Muscle layer of colon (tissue), 2 donors: ENCODE measurements at regions not wholly inside any gene's neighbourhood (a gene's known extent, or its start where the extent isn't known, plus 50 kb on each side); places are given as distances from the start of the nearest gene placed in this dataset.

ENCODE experiments used
- H3K27ac ChIP-seq: one replicate; pipeline ENCODE4 v1.7.0; 2013; ENCODE audit warnings: low read depth, mild to moderate bottlenecking, low read length, moderate library complexity
- H3K27me3 ChIP-seq, 2 donors: one replicate each; pipeline ENCODE4 v1.7.0; 2013; ENCODE audit warnings: low read length in 2 of 2, mild to moderate bottlenecking in 2 of 2; ENCODE audit not compliant: insufficient read depth in 2 of 2, control insufficient read depth in 1 of 2
- H3K36me3 ChIP-seq: one replicate; pipeline ENCODE4 v1.7.0; 2013; ENCODE audit warnings: mild to moderate bottlenecking, low read length; ENCODE audit not compliant: insufficient read depth
- H3K4me1 ChIP-seq: one replicate; pipeline ENCODE4 v1.7.0; 2013; ENCODE audit warnings: mild to moderate bottlenecking, low read length; ENCODE audit not compliant: insufficient read depth
- H3K4me3 ChIP-seq, 2 donors: one replicate each; pipeline ENCODE4 v1.7.0; 2013; ENCODE audit warnings: low read length in 2 of 2, low read depth in 1 of 2, mild to moderate bottlenecking in 1 of 2, moderate library complexity in 1 of 2
- H3K9ac ChIP-seq: one replicate; pipeline ENCODE4 v1.7.0; 2013; ENCODE audit warnings: low read length
- H3K9me3 ChIP-seq: one replicate; pipeline ENCODE4 v1.7.0; 2013; ENCODE audit warnings: mild to moderate bottlenecking, low read length
- donor health status: abdominal sarcoma.
- donor health status: Adenocarcinoma of cecum.

DNA sequence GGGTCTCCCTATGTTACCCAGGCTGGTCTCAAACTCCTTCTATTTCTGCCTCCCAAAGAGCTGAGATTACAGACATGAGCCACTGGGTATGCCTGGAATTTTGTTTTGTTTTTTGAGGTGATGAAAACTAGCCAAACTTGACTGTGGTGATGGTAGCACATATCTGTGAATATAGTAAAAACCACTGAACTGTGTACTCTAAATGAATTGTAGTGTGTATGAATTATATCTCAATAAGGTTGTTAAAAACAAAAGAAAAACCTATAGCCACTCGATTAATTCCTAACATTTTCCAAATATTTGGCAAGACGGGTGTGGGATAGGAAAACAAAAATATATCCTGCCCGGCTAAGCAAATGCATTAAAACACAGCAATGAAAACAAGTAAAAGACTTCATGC is 1302.3 kb upstream of the CHAC2 start:
- Histone ChIP-seq H3K36me3 (no peaks in the 10 kb centered on the region), H3K9ac (no peak overlapping the region), H3K27ac (no peak overlapping the region), H3K4me1 (no peaks in the 10 kb centered on the region), H3K27me3 (no peaks in the 10 kb centered on the region), H3K4me3 (no peak overlapping the region), H3K9me3 (no peaks in the 10 kb centered on the region)

DNA sequence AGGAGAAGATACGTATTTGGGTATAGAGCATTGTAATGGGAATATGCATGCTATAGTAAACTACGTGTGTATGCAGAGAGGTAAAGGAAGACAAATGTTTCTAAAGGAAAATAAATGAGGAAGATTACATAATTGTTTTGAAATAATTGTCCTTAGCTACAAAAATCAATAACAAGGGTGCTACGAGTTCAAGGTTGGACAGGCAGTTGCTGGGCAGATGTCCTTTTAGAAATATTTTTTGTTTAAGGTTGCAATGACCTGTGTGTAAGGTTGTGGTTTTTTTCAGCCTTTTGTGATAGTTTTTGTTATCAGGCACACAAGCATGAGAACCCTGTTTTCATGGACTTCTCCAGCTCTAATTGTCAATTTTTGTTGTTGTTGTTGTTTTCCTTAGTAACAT is 1304.1 kb upstream of the CHAC2 start:
- Histone ChIP-seq H3K36me3 (no peaks in the 10 kb centered on the region), H3K9ac (no peak overlapping the region), H3K4me3 (no peak overlapping the region), H3K9me3 (no peaks in the 10 kb centered on the region), H3K27ac (no peak overlapping the region), H3K27me3 (no peaks in the 10 kb centered on the region), H3K4me1 (no peaks in the 10 kb centered on the region)

DNA sequence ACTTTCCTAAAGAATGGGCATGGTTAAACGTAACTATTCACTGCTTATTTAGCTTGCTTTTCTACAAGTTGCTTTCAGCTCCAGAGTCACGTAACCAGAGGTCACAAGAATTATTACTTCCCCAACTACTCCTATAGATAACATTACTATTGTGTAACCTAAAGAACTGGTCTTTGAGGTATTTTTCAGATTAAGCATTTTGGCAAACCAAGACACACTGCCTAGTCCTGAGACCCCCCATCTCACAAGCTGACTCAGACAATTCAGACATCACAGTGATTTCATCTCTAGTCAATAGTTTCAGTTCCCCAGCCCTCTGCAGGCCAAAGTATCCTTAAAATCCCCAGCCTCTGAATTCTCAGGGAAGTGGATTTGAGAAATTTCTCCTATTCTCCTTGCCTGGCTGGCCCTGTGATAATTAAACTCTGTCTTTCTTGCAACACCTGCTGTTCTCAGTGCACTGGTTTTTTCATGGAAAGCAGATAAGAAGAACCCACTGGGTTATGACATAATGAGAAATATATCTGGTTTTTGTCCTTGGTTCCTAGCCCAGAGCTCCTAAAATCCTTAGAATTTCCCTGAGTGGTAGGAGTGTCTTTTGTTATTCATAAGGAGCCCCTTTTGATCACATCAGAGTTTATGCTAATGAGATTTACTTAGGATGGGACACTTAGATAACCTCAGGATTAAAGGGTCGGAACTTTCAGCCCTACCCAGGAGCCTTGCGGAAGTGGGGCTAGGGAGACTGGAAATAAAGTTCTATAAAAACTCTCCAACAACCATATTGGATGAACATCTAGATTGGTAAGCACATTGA is 1310.8 kb upstream of the CHAC2 start:
- Histone ChIP-seq H3K27me3 (no peaks in the 10 kb centered on the region), H3K9me3 (no peaks in the 10 kb centered on the region), H3K4me3 (no peak overlapping the region), H3K27ac (no peak overlapping the region), H3K36me3 (no peaks in the 10 kb centered on the region), H3K4me1 (no peaks in the 10 kb centered on the region), H3K9ac (no peak overlapping the region)

DNA sequence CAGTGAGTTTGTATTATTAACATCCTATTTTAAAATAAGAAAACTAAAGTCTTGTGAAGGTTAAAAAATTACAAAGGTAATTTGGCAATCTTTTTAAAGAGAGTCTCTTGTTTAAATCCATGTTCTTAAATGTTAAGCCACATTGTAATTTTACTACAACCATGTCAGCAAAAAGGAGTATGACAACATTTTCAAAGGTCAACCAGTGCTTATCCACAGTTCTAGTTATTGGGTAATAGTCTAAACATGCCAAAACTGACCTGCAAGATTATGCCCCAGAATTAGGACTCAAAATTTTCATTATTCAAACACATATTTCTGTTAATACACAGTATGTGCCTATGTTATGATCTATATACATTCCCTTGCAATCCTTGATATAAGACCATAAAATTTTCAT is 1312.6 kb upstream of the CHAC2 start:
- Histone ChIP-seq H3K27me3 (no peaks in the 10 kb centered on the region), H3K9me3 (no peaks in the 10 kb centered on the region), H3K4me3 (no peak overlapping the region), H3K36me3 (no peaks in the 10 kb centered on the region), H3K27ac (no peak overlapping the region), H3K4me1 (no peaks in the 10 kb centered on the region), H3K9ac (no peak overlapping the region)

DNA sequence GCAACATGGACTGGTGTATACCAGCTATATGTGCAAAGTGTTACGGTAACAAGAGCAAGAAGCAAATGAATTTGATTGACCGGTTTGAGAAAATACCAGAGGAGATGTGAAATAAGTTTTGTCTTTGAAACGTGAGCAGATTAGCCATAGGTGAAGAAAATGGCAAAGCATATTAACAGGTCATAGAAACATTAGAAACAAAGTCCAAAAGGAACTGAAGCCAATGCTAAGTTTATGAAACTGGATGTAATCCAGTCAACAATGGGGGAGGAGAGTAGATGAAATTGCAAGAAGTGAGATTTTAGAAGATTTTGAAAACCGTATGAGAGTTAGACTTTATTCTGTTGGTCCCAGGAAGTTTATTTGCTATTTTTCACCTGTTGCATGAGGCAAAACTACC is 1315.4 kb upstream of the CHAC2 start:
- Histone ChIP-seq H3K27me3 (no peaks in the 10 kb centered on the region), H3K9me3 (no peaks in the 10 kb centered on the region), H3K9ac (no peak overlapping the region), H3K27ac (no peak overlapping the region), H3K4me3 (no peak overlapping the region), H3K4me1 (no peaks in the 10 kb centered on the region), H3K36me3 (no peaks in the 10 kb centered on the region)

DNA sequence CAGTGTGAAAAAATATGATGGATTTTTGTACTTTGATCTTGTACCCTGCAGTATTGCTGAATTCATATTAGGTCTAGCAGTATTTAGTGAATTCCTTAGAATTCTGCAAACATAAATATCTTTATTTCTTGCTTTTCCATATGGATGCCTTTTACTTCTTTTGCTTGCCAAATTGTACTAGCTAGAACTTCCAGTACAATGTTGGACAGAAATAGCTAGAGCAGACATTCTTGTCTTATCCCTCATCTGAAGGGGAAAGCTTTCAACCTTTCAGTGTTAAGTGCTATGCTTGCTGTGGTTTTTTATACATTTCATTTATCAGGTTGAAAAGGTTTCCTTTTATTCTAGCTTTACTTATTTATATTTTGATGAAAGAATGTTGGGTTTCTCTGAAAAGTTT is 1321.9 kb upstream of the CHAC2 start:
- Histone ChIP-seq H3K9me3 (no peaks in the 10 kb centered on the region), H3K4me1 (no peaks in the 10 kb centered on the region), H3K27me3 (no peaks in the 10 kb centered on the region), H3K9ac (no peak overlapping the region), H3K27ac (no peak overlapping the region), H3K4me3 (no peak overlapping the region), H3K36me3 (no peaks in the 10 kb centered on the region)

DNA sequence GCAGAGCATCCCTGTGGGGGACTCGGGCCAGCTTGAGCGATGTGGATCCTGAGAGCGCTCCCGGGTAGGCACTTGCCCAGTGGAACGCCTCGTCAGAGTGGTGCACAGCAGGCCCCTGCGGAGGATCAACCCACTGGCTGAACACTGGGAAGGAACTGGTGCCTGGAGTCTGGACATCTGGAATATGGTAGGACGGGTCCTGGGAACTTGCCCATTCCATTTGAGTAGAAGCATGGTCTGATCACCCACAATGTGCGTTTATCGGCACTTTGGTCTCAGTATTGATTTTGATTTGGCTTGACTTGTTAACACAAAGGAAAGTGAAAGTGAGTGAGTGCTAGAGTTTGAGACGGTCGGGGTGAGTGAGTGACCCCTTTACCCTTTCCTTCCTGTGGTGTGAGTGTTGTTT is 1336.2 kb upstream of the CHAC2 start:
- no peak overlapping the region for H3K9ac ChIP-seq
- H3K4me1 ChIP-seq: no peaks in the 10 kb centered on the region
- no peaks in the 10 kb centered on the region for H3K27me3 ChIP-seq
- no peaks in the 10 kb centered on the region for H3K9me3 ChIP-seq
- no peak overlapping the region for H3K27ac ChIP-seq
- H3K36me3 ChIP-seq: no peaks in the 10 kb centered on the region
- H3K4me3 ChIP-seq: no peak overlapping the region

DNA sequence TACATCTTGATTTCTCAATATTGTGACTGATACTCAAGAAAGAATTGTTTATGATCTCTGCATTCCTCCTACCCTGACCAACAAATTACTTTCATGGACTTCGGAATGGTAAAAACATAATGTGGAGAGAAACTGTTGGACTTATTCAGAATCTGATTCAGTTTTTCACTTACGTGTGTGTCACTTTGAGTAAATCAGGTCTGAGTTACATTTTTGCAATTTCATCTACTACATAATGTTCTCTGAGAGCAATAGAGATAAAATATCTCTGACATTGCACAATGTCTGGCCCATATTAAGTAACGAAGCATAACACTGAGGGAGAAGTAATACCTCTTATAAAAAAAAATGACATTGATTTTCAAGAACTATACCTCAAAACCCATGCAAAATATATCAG is 1337.9 kb upstream of the CHAC2 start:
- H3K27ac ChIP-seq: no peak overlapping the region
- no peak overlapping the region for H3K9ac ChIP-seq
- H3K9me3 ChIP-seq: no peaks in the 10 kb centered on the region
- no peaks in the 10 kb centered on the region for H3K36me3 ChIP-seq
- no peak overlapping the region for H3K4me3 ChIP-seq
- no peaks in the 10 kb centered on the region for H3K27me3 ChIP-seq
- no peaks in the 10 kb centered on the region for H3K4me1 ChIP-seq

DNA sequence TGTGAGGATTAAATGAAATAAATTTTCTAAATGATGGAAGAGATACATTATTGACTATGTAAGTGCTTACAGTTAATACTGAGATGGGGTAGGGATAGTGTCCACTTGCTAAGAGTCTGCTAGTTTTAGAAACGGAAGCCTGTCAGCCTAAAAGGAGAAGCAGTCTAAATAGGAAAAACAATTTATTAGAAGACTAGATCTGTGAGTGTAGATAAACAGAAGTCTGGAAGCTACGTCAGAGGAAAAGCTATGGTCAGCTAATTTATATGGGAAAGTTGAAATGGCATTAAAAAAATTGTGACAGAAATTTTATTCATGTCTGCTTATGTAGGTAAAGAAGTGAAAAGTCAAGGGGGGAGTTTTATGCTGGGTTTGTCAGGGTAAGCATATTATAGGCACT is 1338.4 kb upstream of the CHAC2 start:
- Histone ChIP-seq H3K27ac (no peak overlapping the region), H3K36me3 (no peaks in the 10 kb centered on the region), H3K9ac (no peak overlapping the region), H3K4me1 (no peaks in the 10 kb centered on the region), H3K9me3 (no peaks in the 10 kb centered on the region), H3K27me3 (no peaks in the 10 kb centered on the region), H3K4me3 (no peak overlapping the region)

DNA sequence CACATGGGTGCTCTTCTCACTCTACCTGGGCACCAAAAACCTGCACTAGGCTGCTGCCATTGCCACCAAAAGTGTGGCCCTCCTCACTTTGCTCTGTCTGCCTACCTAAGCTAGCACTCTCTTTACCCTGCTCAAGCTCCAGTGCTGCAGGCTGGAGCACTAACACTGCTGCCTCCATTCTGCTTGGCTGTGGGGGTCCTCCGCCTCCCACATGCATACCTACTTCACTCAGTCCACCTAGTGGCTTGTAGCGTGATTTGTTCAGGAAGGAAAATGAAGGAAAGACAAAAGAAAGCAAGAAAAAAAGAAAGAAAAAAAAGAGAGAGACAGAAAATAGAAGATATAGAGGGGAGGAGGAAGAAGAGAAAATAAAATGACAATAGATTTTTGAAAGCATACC is 1339.4 kb upstream of the CHAC2 start:
- no peaks in the 10 kb centered on the region for H3K4me1 ChIP-seq
- no peak overlapping the region for H3K27ac ChIP-seq
- H3K4me3 ChIP-seq: no peak overlapping the region
- H3K27me3 ChIP-seq: no peaks in the 10 kb centered on the region
- H3K9ac ChIP-seq: no peak overlapping the region
- H3K36me3 ChIP-seq: no peaks in the 10 kb centered on the region
- H3K9me3 ChIP-seq: no peaks in the 10 kb centered on the region

DNA sequence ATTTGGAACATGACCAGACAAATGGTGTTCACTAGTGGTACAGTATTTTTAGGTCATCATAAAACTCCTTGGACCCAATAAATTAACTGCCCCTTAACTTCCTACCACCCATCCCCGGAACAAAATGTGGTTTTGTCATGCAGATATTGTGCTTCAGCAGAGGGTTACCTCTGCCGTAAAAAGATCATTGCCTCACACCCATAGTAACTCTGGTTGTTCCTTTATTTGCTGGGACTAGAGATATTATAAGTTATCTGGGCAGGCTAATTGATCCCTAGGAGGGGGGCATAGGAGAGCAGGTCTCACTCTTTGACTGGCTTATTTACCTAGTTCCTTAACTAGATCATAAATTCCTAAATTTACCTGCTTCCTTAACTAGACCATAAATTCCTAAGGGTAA is 1343.9 kb upstream of the CHAC2 start:
- Histone ChIP-seq H3K27me3 (no peaks in the 10 kb centered on the region), H3K27ac (no peak overlapping the region), H3K4me3 (no peak overlapping the region), H3K9ac (no peak overlapping the region), H3K36me3 (no peaks in the 10 kb centered on the region), H3K4me1 (no peaks in the 10 kb centered on the region), H3K9me3 (no peaks in the 10 kb centered on the region)

DNA sequence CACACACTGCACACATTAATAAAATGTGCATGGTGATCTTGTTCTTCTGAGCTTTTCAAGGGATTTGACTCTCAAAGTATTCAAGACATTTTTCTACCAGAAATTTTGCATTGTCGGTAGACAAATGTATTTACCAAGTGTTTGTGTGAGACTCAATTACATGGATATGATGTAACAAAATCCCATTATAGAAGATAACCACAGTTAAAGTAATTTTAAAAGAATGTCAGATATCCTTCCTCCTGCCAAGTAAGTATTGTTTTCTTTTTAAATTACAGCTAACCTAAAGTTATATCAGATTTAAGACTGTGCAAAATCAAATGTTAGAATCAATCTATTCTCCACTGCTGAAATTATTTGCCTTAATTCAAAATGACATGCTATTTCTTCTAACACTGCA is 1344.5 kb upstream of the CHAC2 start:
- no peak overlapping the region for H3K9ac ChIP-seq

More for the DNA sequence above, 1344.5 kb upstream of the CHAC2 start:
- H3K4me1 ChIP-seq: no peaks in the 10 kb centered on the region
- no peaks in the 10 kb centered on the region for H3K9me3 ChIP-seq
- no peak overlapping the region for H3K27ac ChIP-seq
- H3K4me3 ChIP-seq: no peak overlapping the region
- H3K36me3 ChIP-seq: no peaks in the 10 kb centered on the region
- H3K27me3 ChIP-seq: no peaks in the 10 kb centered on the region
